HG03025 (cell line): ENCODE measurements at regions not wholly inside any gene's neighbourhood (a gene's known extent, or its start where the extent isn't known, plus 50 kb on each side); places are given as distances from the start of the nearest gene placed in this dataset.
"Not testable (repeated sequence)": the region's sequence is repeated elsewhere in the genome, so short reads cannot be mapped to it uniquely, and the experiment has no call there.

ENCODE experiments used
- ATAC-seq: cut with Tn5 transposase; IDR thresholded peaks from one replicate; pipeline ENCODE4 v1.9.1; 2021; ENCODE audit warnings: mild to moderate bottlenecking, moderate library complexity; ENCODE audit not compliant: unreplicated experiment, low FRiP score

- not testable (repeated sequence) for ATAC-seq
Measured at GRCh38 chr9:66829853-66830252, 70.7 kb upstream of the ZNF658 start.

DNA sequence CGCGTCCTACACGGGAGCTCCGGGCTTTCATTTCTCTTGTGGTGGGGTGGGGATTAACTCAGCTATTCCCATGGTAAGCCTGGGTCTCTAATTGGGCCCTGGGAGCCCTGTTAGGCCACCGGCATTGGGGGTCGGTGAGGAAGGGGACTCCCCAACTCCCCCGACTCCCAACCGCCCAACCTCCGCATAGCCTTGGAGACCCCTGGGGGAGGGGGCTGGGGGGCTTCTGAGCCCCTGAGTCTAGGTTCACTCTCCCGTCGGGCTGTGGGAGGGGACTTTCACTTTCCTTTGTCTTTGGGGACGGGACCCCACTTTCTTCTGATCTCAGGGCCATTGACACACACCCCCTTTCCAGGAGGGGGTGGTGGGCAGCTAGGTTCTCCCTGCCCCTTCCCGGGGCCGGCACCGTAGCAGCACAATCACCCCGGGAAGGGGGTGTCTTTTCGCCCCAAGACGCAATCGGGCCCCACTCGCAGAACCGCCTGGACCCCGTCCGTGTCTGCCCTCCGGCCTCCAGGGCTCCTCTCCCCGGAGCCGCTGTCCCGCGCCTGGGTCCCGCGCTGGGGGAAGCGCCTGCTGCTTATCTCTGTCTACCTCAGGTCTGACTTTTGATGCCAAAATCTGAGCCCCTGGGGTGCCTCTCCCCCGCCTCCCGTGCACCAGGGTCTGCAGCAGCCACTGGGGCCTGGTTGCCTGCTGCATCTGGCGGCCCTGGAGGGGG, 69.6 kb upstream of the ZNF658 start:
- ATAC-seq, result not testable (repeated sequence)

- not testable (repeated sequence) for ATAC-seq
Measured at GRCh38 chr9:66832222-66832621, 68.3 kb upstream of the ZNF658 start.

- ATAC-seq, result not testable (repeated sequence)
Measured at GRCh38 chr9:66837242-66837937, 63.1 kb upstream of the ZNF658 start.
